ENCODE measurements at regions not wholly inside any gene's neighbourhood (a gene's known extent, or its start where the extent isn't known, plus 50 kb on each side); places are given as distances from the start of the nearest gene placed in this dataset.

DNA sequence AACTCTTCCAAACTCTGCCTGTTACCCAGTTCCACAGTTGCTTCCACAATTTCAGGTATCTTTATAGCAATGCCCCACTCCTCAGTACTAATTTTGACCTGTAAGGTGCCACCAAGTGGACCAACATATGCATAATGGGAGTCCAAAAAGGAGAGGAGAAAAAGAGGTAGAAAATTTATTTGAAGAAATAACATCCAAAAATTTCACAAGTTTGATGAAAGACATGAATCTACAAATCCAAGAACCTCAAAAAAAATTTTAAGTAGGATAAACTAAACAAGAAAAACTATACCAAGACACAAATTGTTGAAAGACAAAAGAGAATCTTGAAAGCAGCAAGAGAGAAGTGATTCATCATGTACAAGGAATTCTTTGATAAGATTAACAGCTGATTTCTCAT is 79.8 kb downstream of the BARX1 start:
- no peak overlapping the region for H3K4me3 ChIP-seq (ENCODE audit: low read depth, low read length)
- TF ChIP-seq, protein P1, sequence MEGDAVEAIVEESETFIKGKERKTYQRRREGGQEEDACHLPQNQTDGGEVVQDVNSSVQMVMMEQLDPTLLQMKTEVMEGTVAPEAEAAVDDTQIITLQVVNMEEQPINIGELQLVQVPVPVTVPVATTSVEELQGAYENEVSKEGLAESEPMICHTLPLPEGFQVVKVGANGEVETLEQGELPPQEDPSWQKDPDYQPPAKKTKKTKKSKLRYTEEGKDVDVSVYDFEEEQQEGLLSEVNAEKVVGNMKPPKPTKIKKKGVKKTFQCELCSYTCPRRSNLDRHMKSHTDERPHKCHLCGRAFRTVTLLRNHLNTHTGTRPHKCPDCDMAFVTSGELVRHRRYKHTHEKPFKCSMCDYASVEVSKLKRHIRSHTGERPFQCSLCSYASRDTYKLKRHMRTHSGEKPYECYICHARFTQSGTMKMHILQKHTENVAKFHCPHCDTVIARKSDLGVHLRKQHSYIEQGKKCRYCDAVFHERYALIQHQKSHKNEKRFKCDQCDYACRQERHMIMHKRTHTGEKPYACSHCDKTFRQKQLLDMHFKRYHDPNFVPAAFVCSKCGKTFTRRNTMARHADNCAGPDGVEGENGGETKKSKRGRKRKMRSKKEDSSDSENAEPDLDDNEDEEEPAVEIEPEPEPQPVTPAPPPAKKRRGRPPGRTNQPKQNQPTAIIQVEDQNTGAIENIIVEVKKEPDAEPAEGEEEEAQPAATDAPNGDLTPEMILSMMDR (IDR thresholded peaks at IDR 0.05; ENCODE audit: insufficient read depth, low read length) = no peak
- DNase-seq (ENCODE audit: low read depth) = no peak

GRCh38 chr9:93874242-93874641 is 80.9 kb downstream of the BARX1 start:
- DNase-seq (ENCODE audit: low read depth) = no peak
- H3K4me3 ChIP-seq (ENCODE audit: low read depth, low read length) = no peak overlapping the region
- TF ChIP-seq, protein P1 (IDR thresholded peaks at IDR 0.05; ENCODE audit: insufficient read depth, low read length) = no peak

DNA sequence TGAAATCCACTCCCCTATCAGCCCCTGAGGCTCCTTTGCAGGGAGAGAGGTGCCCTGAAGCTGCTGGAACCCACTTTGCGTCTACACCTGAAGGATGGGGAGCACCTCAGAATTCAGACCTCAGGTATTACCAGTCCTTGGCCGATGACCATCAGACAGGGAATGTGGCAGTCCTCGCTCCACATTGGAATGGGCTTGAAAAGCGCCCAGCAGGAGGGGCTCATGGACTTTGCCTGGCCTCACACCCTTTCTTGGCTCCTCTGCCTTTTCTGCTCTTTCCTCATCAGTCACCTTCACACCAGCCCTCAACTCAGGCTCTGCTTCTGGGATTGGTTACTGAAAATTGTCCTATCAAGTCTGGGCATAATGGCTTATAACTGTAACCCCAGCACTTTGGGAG is 83.9 kb downstream of the BARX1 start:
- DNase-seq (ENCODE audit: low read depth) = no peak
- TF ChIP-seq, protein P1 (IDR thresholded peaks at IDR 0.05; ENCODE audit: insufficient read depth, low read length) = no peak
- H3K4me3 ChIP-seq (ENCODE audit: low read depth, low read length) = no peak overlapping the region

- no peak overlapping the region for H3K4me3 ChIP-seq (ENCODE audit: low read depth, low read length)
- TF ChIP-seq, protein P1 (IDR thresholded peaks at IDR 0.05; ENCODE audit: insufficient read depth, low read length) = no peak
- DNase-seq (ENCODE audit: low read depth) = no peak
These were observed 85.3 kb downstream of the BARX1 start for GRCh38 chr9:93869863-93870262.

DNA sequence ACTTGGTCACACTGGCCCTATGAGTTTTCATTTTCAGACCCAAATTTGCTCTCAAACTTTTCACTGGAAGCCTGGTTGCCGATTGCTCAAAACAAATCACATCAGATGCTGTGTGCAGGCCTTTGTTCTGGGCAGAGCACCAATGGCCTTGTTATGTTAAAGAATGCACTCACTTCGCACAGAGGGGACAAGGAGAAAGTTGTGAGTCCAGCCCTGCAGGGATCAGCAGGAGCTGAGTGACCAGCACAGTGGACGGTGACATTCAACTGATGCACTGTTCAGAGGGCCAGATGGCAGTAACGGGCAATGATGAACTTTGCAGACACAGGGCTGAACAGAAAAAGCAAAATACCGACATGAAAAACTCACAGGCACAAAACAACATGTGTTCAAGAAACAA is 86.1 kb downstream of the BARX1 start:
- H3K4me3 ChIP-seq (ENCODE audit: low read depth, low read length) = no peak overlapping the region
- TF ChIP-seq, protein P1 (IDR thresholded peaks at IDR 0.05; ENCODE audit: insufficient read depth, low read length) = no peak
- no peak for DNase-seq (ENCODE audit: low read depth)

GRCh38 chr9:93865716-93866115 is 89.4 kb downstream of the BARX1 start:
- DNase-seq (ENCODE audit: low read depth) = no peak
- TF ChIP-seq, protein P1 (IDR thresholded peaks at IDR 0.05; ENCODE audit: insufficient read depth, low read length) = no peak
- no peak overlapping the region for H3K4me3 ChIP-seq (ENCODE audit: low read depth, low read length)

GRCh38 chr9:93865245-93865644 is 89.9 kb downstream of the BARX1 start:
- no peak for DNase-seq (ENCODE audit: low read depth)
- H3K4me3 ChIP-seq (ENCODE audit: low read depth, low read length) = no peak overlapping the region
- TF ChIP-seq, protein P1 (IDR thresholded peaks at IDR 0.05; ENCODE audit: insufficient read depth, low read length) = no peak
